ENCODE measurements at regions not wholly inside any gene's neighbourhood (a gene's known extent, or its start where the extent isn't known, plus 50 kb on each side); places are given as distances from the start of the nearest gene placed in this dataset.

GRCh38 chrX:118197730-118198129, 81.1 kb upstream of the KLHL13 start:
- ChIA-PET CTCF (interaction anchor here (1.0 kb wide), 1 partner anchor 10 kb away, joined by 3 read pairs; no protein-coding TSS in a partner anchor), POLR2A (no interaction called here)
- Mint-ChIP-seq H3K4me1 (no peaks in the 10 kb centered on the region), H3K9me3 (no peaks in the 10 kb centered on the region), H3K4me3 (no peak overlapping the region), H3K36me3 (ENCODE audit: low read depth) (no peaks in the 10 kb centered on the region), H3K27me3 (no peaks in the 10 kb centered on the region), H3K27ac (no peak overlapping the region)
- no peak for DNase-seq

GRCh38 chrX:118198577-118198976, 82.0 kb upstream of the KLHL13 start:
- H3K4me1 Mint-ChIP-seq, result no peaks in the 10 kb centered on the region

GRCh38 chrX:118199997-118200396, 83.4 kb upstream of the KLHL13 start:
- CTCF ChIA-PET, result no interaction called here
- H3K27me3 Mint-ChIP-seq, result no peaks in the 10 kb centered on the region
- no peaks in the 10 kb centered on the region for H3K4me1 Mint-ChIP-seq
- no peaks in the 10 kb centered on the region for H3K9me3 Mint-ChIP-seq
- POLR2A ChIA-PET, result no interaction called here
- no peak overlapping the region for H3K4me3 Mint-ChIP-seq
- H3K27ac Mint-ChIP-seq, result no peak overlapping the region
- no peak for DNase-seq
- H3K36me3 Mint-ChIP-seq (ENCODE audit: low read depth), result no peaks in the 10 kb centered on the region

More at GRCh38 chrX:118198577-118198976, 82.0 kb upstream of the KLHL13 start:
- DNase-seq, result no peak
- Mint-ChIP-seq H3K9me3 (no peaks in the 10 kb centered on the region), H3K4me3 (no peak overlapping the region), H3K36me3 (ENCODE audit: low read depth) (no peaks in the 10 kb centered on the region), H3K27ac (no peak overlapping the region), H3K27me3 (no peaks in the 10 kb centered on the region)
- ChIA-PET POLR2A (no interaction called here), CTCF (no interaction called here)

- ChIA-PET POLR2A (no interaction called here), CTCF (no interaction called here)
- H3K4me1 Mint-ChIP-seq, result no peaks in the 10 kb centered on the region
- H3K27me3 Mint-ChIP-seq, result no peaks in the 10 kb centered on the region
- no peaks in the 10 kb centered on the region for H3K9me3 Mint-ChIP-seq
- H3K36me3 Mint-ChIP-seq (ENCODE audit: low read depth), result no peaks in the 10 kb centered on the region
- no peak overlapping the region for H3K4me3 Mint-ChIP-seq
- no peak overlapping the region for H3K27ac Mint-ChIP-seq
- no peak for DNase-seq
Measured at GRCh38 chrX:118205421-118206395, 89.1 kb upstream of the KLHL13 start.

- no peak overlapping the region for H3K4me3 Mint-ChIP-seq
- H3K27me3 Mint-ChIP-seq, result no peaks in the 10 kb centered on the region
- DNase-seq, result no peak
- CTCF ChIA-PET, result no interaction called here
- POLR2A ChIA-PET, result no interaction called here
- no peaks in the 10 kb centered on the region for H3K36me3 Mint-ChIP-seq (ENCODE audit: low read depth)
- H3K4me1 Mint-ChIP-seq, result peaks cover 7% of the 10 kb centered on the region
- no peaks in the 10 kb centered on the region for H3K9me3 Mint-ChIP-seq
- H3K27ac Mint-ChIP-seq, result no peak overlapping the region
Measured at GRCh38 chrX:118207831-118208453, 91.3 kb upstream of the KLHL13 start.

- ChIA-PET CTCF (no interaction called here), POLR2A (no interaction called here)
- peaks cover 8% of the 10 kb centered on the region for H3K4me1 Mint-ChIP-seq
- no peak for DNase-seq
- H3K9me3 Mint-ChIP-seq, result no peaks in the 10 kb centered on the region
- H3K27ac Mint-ChIP-seq, result no peak overlapping the region
- H3K36me3 Mint-ChIP-seq (ENCODE audit: low read depth), result no peaks in the 10 kb centered on the region
- H3K27me3 Mint-ChIP-seq, result no peaks in the 10 kb centered on the region
- no peak overlapping the region for H3K4me3 Mint-ChIP-seq
Measured at GRCh38 chrX:118208481-118208880, 91.9 kb upstream of the KLHL13 start.

GRCh38 chrX:118211891-118212816, 95.5 kb upstream of the KLHL13 start:
- Mint-ChIP-seq H3K36me3 (ENCODE audit: low read depth) (no peaks in the 10 kb centered on the region), H3K9me3 (no peaks in the 10 kb centered on the region), H3K27ac (no peak overlapping the region), H3K27me3 (peaks cover 2% of the 10 kb centered on the region), H3K4me3 (no peak overlapping the region), H3K4me1 (peaks cover 8% of the 10 kb centered on the region)
- POLR2A ChIA-PET, result no interaction called here
- CTCF ChIA-PET, result no interaction called here
- DNase-seq, result no peak

- Mint-ChIP-seq H3K4me1 (peaks cover 8% of the 10 kb centered on the region), H3K36me3 (ENCODE audit: low read depth) (no peaks in the 10 kb centered on the region), H3K9me3 (no peaks in the 10 kb centered on the region), H3K27me3 (peaks cover 2% of the 10 kb centered on the region), H3K27ac (no peak overlapping the region), H3K4me3 (no peak overlapping the region)
- no peak for DNase-seq
- CTCF ChIA-PET, result no interaction called here
- POLR2A ChIA-PET, result no interaction called here
Measured at GRCh38 chrX:118212817-118213183, 96.2 kb upstream of the KLHL13 start.

- Mint-ChIP-seq H3K27ac (no peak overlapping the region), H3K4me3 (no peak overlapping the region), H3K4me1 (peaks cover 8% of the 10 kb centered on the region), H3K36me3 (ENCODE audit: low read depth) (no peaks in the 10 kb centered on the region), H3K27me3 (peaks cover 2% of the 10 kb centered on the region), H3K9me3 (no peaks in the 10 kb centered on the region)
- ChIA-PET POLR2A (no interaction called here), CTCF (no interaction called here)
- no peak for DNase-seq
Measured at GRCh38 chrX:118215346-118215745, 98.7 kb upstream of the KLHL13 start.

- Mint-ChIP-seq H3K27ac (no peak overlapping the region), H3K9me3 (no peaks in the 10 kb centered on the region), H3K4me1 (peaks cover 8% of the 10 kb centered on the region), H3K4me3 (no peak overlapping the region), H3K36me3 (ENCODE audit: low read depth) (no peaks in the 10 kb centered on the region), H3K27me3 (peaks cover 2% of the 10 kb centered on the region)
- ChIA-PET POLR2A (no interaction called here), CTCF (no interaction called here)
- no peak for DNase-seq
Measured at GRCh38 chrX:118216087-118216486, 99.5 kb upstream of the KLHL13 start.

- no peak for DNase-seq
- no peaks in the 10 kb centered on the region for H3K9me3 Mint-ChIP-seq
- CTCF ChIA-PET, result no interaction called here
- H3K27me3 Mint-ChIP-seq, result peaks cover 2% of the 10 kb centered on the region
- H3K27ac Mint-ChIP-seq, result no peak overlapping the region
- H3K4me3 Mint-ChIP-seq, result no peak overlapping the region
- POLR2A ChIA-PET, result no interaction called here
- peaks cover 8% of the 10 kb centered on the region for H3K4me1 Mint-ChIP-seq
- no peaks in the 10 kb centered on the region for H3K36me3 Mint-ChIP-seq (ENCODE audit: low read depth)
Measured at GRCh38 chrX:118216509-118216908, 99.9 kb upstream of the KLHL13 start.

GRCh38 chrX:118218079-118218478, 101.5 kb upstream of the KLHL13 start:
- peaks cover 2% of the 10 kb centered on the region for H3K27me3 Mint-ChIP-seq
- H3K4me3 Mint-ChIP-seq, result no peak overlapping the region
- ChIA-PET CTCF (no interaction called here), POLR2A (interaction anchor here (0.7 kb wide), 1 partner anchor 179 kb away, joined by 6 read pairs; no protein-coding TSS in a partner anchor)
- H3K9me3 Mint-ChIP-seq, result no peaks in the 10 kb centered on the region
- H3K27ac Mint-ChIP-seq, result no peak overlapping the region
- H3K36me3 Mint-ChIP-seq (ENCODE audit: low read depth), result no peaks in the 10 kb centered on the region
- DNase-seq, result no peak
- H3K4me1 Mint-ChIP-seq, result peaks cover under 1% of the 10 kb centered on the region

GRCh38 chrX:118218940-118219339, 102.3 kb upstream of the KLHL13 start:
- Mint-ChIP-seq H3K4me3 (no peak overlapping the region), H3K27me3 (peaks cover 2% of the 10 kb centered on the region), H3K4me1 (no peaks in the 10 kb centered on the region), H3K9me3 (no peaks in the 10 kb centered on the region), H3K36me3 (ENCODE audit: low read depth) (no peaks in the 10 kb centered on the region), H3K27ac (no peak overlapping the region)
- ChIA-PET POLR2A (no interaction called here), CTCF (no interaction called here)
- no peak for DNase-seq

All from activated CD4-positive, alpha-beta T cell treated with anti-CD3 and anti-CD28 coated beads, Interleukin-2, amount 10 ng/mL, durations not matched to agents 7 days and 5 days (primary cell).